Liver (tissue), 8 donors: ENCODE measurements at regions not wholly inside any gene's neighbourhood (a gene's known extent, or its start where the extent isn't known, plus 50 kb on each side); places are given as distances from the start of the nearest gene placed in this dataset.

Source experiments
- DNase-seq: peaks from one replicate; pipeline ENCODE4 v3.0.0-alpha.2; 2017; ENCODE audit warnings: low spot score
- H3K27ac ChIP-seq, 2 donors: one replicate each; pipeline ENCODE4 v1.7.0; 2013; ENCODE audit warnings: inconsistent platforms in 2 of 2, low read length in 2 of 2, control low read depth in 1 of 2, low read depth in 1 of 2, mild to moderate bottlenecking in 1 of 2
- H3K27me3 ChIP-seq, 4 donors: one replicate each; pipeline versions ENCODE4 v1.6.1 to v1.7.0; 2013; ENCODE audit warnings: low read length in 3 of 4, inconsistent platforms in 1 of 4, mild to moderate bottlenecking in 1 of 4, moderate library complexity in 1 of 4; ENCODE audit not compliant: control insufficient read depth in 4 of 4, insufficient read depth in 4 of 4
- H3K36me3 ChIP-seq, 4 donors: one replicate each; pipeline versions ENCODE4 v1.6.1 to v1.7.0; 2013; ENCODE audit warnings: low read length in 3 of 4, mild to moderate bottlenecking in 3 of 4, low read depth in 1 of 4, moderate library complexity in 1 of 4; ENCODE audit not compliant: control insufficient read depth in 4 of 4, insufficient read depth in 3 of 4
- H3K4me1 ChIP-seq, 4 donors: one replicate each; pipeline versions ENCODE4 v1.6.1 to v1.7.0; 2013; ENCODE audit warnings: low read length in 3 of 4, mild to moderate bottlenecking in 3 of 4, moderate library complexity in 1 of 4; ENCODE audit not compliant: control insufficient read depth in 4 of 4, insufficient read depth in 4 of 4
- H3K4me3 ChIP-seq, 3 donors: one replicate each; pipeline versions ENCODE4 v1.6.1 to v1.7.0; 2013; ENCODE audit warnings: low read length in 3 of 3, control low read depth in 1 of 3, low read depth in 1 of 3, mild to moderate bottlenecking in 1 of 3
- H3K9ac ChIP-seq, 2 donors: one replicate each; pipeline ENCODE4 v1.7.0; 2013; ENCODE audit warnings: low read length in 2 of 2, mild to moderate bottlenecking in 2 of 2, moderate library complexity in 2 of 2, control low read depth in 1 of 2, low read depth in 1 of 2
- H3K9me3 ChIP-seq, 4 donors: one replicate each; pipeline versions ENCODE4 v1.6.1 to v1.7.0; 2013; ENCODE audit warnings: low read length in 3 of 4; ENCODE audit not compliant: control insufficient read depth in 4 of 4
- ATF3 ChIP-seq: IDR thresholded peaks from 2 replicates; pipeline ENCODE4 v1.6.1; 2016; ENCODE audit warnings: antibody characterized with exemption
- CTCF ChIP-seq: fragments of 150-350 bp; IDR thresholded peaks from 2 replicates; pipeline ENCODE4 v1.5.1; 2017; ENCODE audit warnings: improper control_type of control experiment, low read depth, low read length; ENCODE audit not compliant: missing input control
- FOXA1 ChIP-seq: IDR thresholded peaks from 2 replicates; pipeline ENCODE4 v1.6.1; 2016; ENCODE audit warnings: antibody characterized with exemption
- FOXA2 ChIP-seq: IDR thresholded peaks from 2 replicates; pipeline ENCODE4 v1.6.1; 2016; ENCODE audit warnings: antibody characterized with exemption
- GABPA ChIP-seq, 2 donors: IDR thresholded peaks in 1 of 2; conservative IDR thresholded peaks in 1 of 2; 2 replicates each; pipeline ENCODE4 v1.6.1; 2016; ENCODE audit warnings: antibody characterized with exemption in 2 of 2, mild to moderate bottlenecking in 1 of 2, moderate library complexity in 1 of 2
- HNF4A ChIP-seq, 2 donors: conservative IDR thresholded peaks; 2 replicates each; pipeline ENCODE4 v1.6.1; 2016; ENCODE audit warnings: antibody characterized with exemption in 2 of 2, mild to moderate bottlenecking in 2 of 2
- HNF4G ChIP-seq: IDR thresholded peaks from 2 replicates; pipeline ENCODE4 v1.6.1; 2016; ENCODE audit warnings: antibody characterized with exemption
- JUND ChIP-seq, 2 donors: IDR thresholded peaks; 2 replicates each; pipeline ENCODE4 v1.6.1; 2016; ENCODE audit warnings: antibody characterized with exemption in 2 of 2
- MAX ChIP-seq: IDR thresholded peaks from 2 replicates; pipeline ENCODE4 v1.6.1; 2016; ENCODE audit warnings: antibody characterized with exemption
- NR2F2 ChIP-seq: IDR thresholded peaks from 2 replicates; pipeline ENCODE4 v1.6.1; 2016; ENCODE audit warnings: antibody characterized with exemption
- RAD21 ChIP-seq, 2 donors: IDR thresholded peaks; 2 replicates each; pipeline ENCODE4 v1.6.1; 2016; ENCODE audit warnings: antibody characterized with exemption in 2 of 2, mild to moderate bottlenecking in 2 of 2
- REST ChIP-seq: IDR thresholded peaks from 2 replicates; pipeline ENCODE4 v1.6.1; 2016; ENCODE audit warnings: antibody characterized with exemption, mild to moderate bottlenecking
- RXRA ChIP-seq, 2 donors: IDR thresholded peaks; 2 replicates each; pipeline ENCODE4 v1.6.1; 2017 to 2018; ENCODE audit warnings: antibody characterized with exemption in 2 of 2, mild to moderate bottlenecking in 1 of 2
- SP1 ChIP-seq: IDR thresholded peaks from 2 replicates; pipeline ENCODE4 v1.6.1; 2018; ENCODE audit warnings: antibody characterized with exemption, mild to moderate bottlenecking
- TAF1 ChIP-seq: conservative IDR thresholded peaks from 2 replicates; pipeline ENCODE4 v1.6.1; 2016; ENCODE audit warnings: antibody characterized with exemption, mild to moderate bottlenecking
- YY1 ChIP-seq: IDR thresholded peaks from 2 replicates; pipeline ENCODE4 v1.6.1; 2016; ENCODE audit warnings: antibody characterized with exemption, mild to moderate bottlenecking
- WGBS: extraction: QIAGEN DNeasy Blood & Tissue Kit; methylation state at CpG from one replicate; pipeline ENCODE4 v1.1.7; 2013; 5-methylcytosine and 5-hydroxymethylcytosine counted together
- TF ChIP-seq, protein P1 (sequence below): IDR thresholded peaks from 2 replicates; pipeline ENCODE4 v1.6.1; 2016; ENCODE audit warnings: antibody characterized with exemption
- donor health status: healthy.
- donor health status: healthy.
- donor health status: healthy.
- donor health status: healthy.
- donor health status: healthy.

DNA sequence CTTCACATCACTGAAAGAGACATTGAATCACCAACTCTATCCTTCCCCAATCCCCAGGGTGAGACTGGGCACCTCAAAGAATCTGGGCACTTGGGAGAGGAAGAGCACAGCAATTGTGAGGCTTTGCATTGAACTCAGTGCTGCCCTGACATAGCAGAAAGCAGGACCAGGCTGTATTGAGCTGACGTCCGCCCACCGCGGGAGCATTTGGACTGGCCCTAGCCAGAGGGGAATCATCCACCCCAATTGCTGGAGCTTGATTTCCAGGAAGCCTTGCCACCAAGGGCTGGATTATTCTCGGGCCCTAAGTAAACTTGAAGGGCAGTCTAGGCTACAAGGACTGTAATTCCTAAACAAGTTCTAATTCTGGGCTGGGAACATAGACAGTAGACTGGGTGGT, 416.3 kb upstream of the PHF14 start:
- no peak overlapping the region for H3K27ac ChIP-seq
- TF ChIP-seq JUND (IDR thresholded peaks at IDR 0.05), result no peak
- no peak for TF ChIP-seq REST
- TF ChIP-seq RAD21 (IDR thresholded peaks at IDR 0.05), result no peak
- TF ChIP-seq RXRA (IDR thresholded peaks at IDR 0.05), result no peak
- no peak for TF ChIP-seq YY1
- no peak for TF ChIP-seq HNF4G
- TF ChIP-seq FOXA1, result no peak
- TF ChIP-seq ATF3, result no peak
- no peak for TF ChIP-seq NR2F2
- no peak for TF ChIP-seq SP1
- no peak for TF ChIP-seq GABPA (IDR thresholded peaks at IDR 0.05 in 1 of 2, conservative IDR thresholded peaks at IDR 0.05 in 1 of 2)
- no peak for TF ChIP-seq HNF4A (conservative IDR thresholded peaks at IDR 0.05)
- no peak for TF ChIP-seq CTCF
- no peak for TF ChIP-seq MAX
- TF ChIP-seq, protein P1, sequence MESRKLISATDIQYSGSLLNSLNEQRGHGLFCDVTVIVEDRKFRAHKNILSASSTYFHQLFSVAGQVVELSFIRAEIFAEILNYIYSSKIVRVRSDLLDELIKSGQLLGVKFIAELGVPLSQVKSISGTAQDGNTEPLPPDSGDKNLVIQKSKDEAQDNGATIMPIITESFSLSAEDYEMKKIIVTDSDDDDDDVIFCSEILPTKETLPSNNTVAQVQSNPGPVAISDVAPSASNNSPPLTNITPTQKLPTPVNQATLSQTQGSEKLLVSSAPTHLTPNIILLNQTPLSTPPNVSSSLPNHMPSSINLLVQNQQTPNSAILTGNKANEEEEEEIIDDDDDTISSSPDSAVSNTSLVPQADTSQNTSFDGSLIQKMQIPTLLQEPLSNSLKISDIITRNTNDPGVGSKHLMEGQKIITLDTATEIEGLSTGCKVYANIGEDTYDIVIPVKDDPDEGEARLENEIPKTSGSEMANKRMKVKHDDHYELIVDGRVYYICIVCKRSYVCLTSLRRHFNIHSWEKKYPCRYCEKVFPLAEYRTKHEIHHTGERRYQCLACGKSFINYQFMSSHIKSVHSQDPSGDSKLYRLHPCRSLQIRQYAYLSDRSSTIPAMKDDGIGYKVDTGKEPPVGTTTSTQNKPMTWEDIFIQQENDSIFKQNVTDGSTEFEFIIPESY, result no peak
- no peak for TF ChIP-seq TAF1
- TF ChIP-seq FOXA2, result no peak
- WGBS, result 87% methylated on average over 5 of the region's 5 CpGs

GRCh38 chr7:10560497-10560896, 413.2 kb upstream of the PHF14 start:
- Histone ChIP-seq H3K9me3 (peaks cover 0 to 2% (median 0%) of the 10 kb centered on the region in 4 donors), H3K4me3 (no peak overlapping the region), H3K27ac (no peak overlapping the region), H3K4me1 (no peaks in the 10 kb centered on the region), H3K36me3 (no peaks in the 10 kb centered on the region), H3K27me3 (peaks cover 0 to 2% (median 0%) of the 10 kb centered on the region in 4 donors), H3K9ac (no peak overlapping the region)
- DNase-seq, result no peak
- TF ChIP-seq RAD21 (IDR thresholded peaks at IDR 0.05) (no peak), ATF3 (no peak), CTCF (no peak)
- TF ChIP-seq, protein P1, result no peak

More for the DNA sequence above, 416.3 kb upstream of the PHF14 start:
- Histone ChIP-seq H3K4me1 (no peaks in the 10 kb centered on the region), H3K4me3 (no peak overlapping the region), H3K36me3 (no peaks in the 10 kb centered on the region), H3K9ac (no peak overlapping the region), H3K9me3 (peaks cover 0 to 2% (median 0%) of the 10 kb centered on the region in 4 donors), H3K27me3 (peaks cover 0 to 2% (median 0%) of the 10 kb centered on the region in 4 donors)
- no peak for DNase-seq
